GM12878 (cell line): ENCODE measurements at regions not wholly inside any gene's neighbourhood (a gene's known extent, or its start where the extent isn't known, plus 50 kb on each side); places are given as distances from the start of the nearest gene placed in this dataset.

Experiments used
- ATAC-seq: fragments of 200-7000 bp; cut with Tn5 transposase; 3 replicates; pipeline ENCODE4 v1.9.1; 2020; ENCODE audit warnings: mild to moderate bottlenecking, moderate library complexity
- BruUV-seq: library from RNA; stranded (reverse); fragments of 400-500 nt; replicated peaks from 2 replicates; lab custom pipeline; 2021; lab: Mats Ljungman, UMichigan
- CTCF ChIA-PET: fragments of 300-600 bp; sonication (Branson Sonifier 250); formaldehyde crosslinking; extraction: SDS; loops from one replicate; lab custom pipeline; 2021; ENCODE audit warnings: inconsistent platforms; lab: Yijun Ruan, JAX
- POLR2A ChIA-PET: fragments of 350-600 bp; formaldehyde crosslinking; extraction: SDS; loops from one replicate; lab custom pipeline; 2021; ENCODE audit warnings: inconsistent platforms; lab: Charles Lee
- RAD21 ChIA-PET: fragments of 300-600 bp; sonication (Branson Sonifier 250); formaldehyde crosslinking; loops from one replicate; lab custom pipeline; 2023; ENCODE audit warnings: antibody characterized with exemption; ENCODE audit not compliant: unreplicated experiment; lab: Charles Lee
- SMC1A ChIA-PET: fragments of 300-600 bp; sonication (Branson Sonifier 250); formaldehyde crosslinking; loops from one replicate; lab custom pipeline; 2023; ENCODE audit not compliant: unreplicated experiment, uncharacterized antibody; lab: Charles Lee
- DNase-seq: peaks from one replicate; pipeline ENCODE4 v3.0.0-alpha.2; 2011; ENCODE audit warnings: low read depth, low spot score
- FAIRE-seq: peaks from 3 replicates; lab custom pipeline; 2011; peaks lifted over from hg19 to GRCh38; lab: Jason Lieb, UNC
- H2AFZ ChIP-seq: 2 replicates; pipeline ENCODE4 v1.6.0; 2011; ENCODE audit warnings: low read depth, low read length, control low read depth; ENCODE audit not compliant: control insufficient read depth
- H3K27ac ChIP-seq: 2 replicates; pipeline ENCODE4 v1.5.1; 2011; ENCODE audit warnings: control low read depth; ENCODE audit not compliant: control insufficient read depth, insufficient read depth
- H3K27me3 ChIP-seq, 2 experiments: replicated peaks in 1 of 2; 2 replicates each; pipeline versions ENCODE4 v1.6.0 to v1.6.1; 2011; ENCODE audit warnings: low read length in 1 of 2; ENCODE audit not compliant: control insufficient read depth in 2 of 2, insufficient read depth in 2 of 2
- H3K36me3 ChIP-seq, 2 experiments: 2 replicates each; pipeline ENCODE4 v1.5.1; 2011; ENCODE audit warnings: low read length in 1 of 2; ENCODE audit not compliant: control insufficient read depth in 2 of 2, insufficient read depth in 2 of 2
- H3K4me1 ChIP-seq: 2 replicates; pipeline ENCODE4 v1.6.1; 2011; ENCODE audit warnings: mild to moderate bottlenecking, low read length, moderate library complexity, mixed read lengths; ENCODE audit not compliant: control insufficient read depth, insufficient read depth
- H3K4me2 ChIP-seq: 2 replicates; pipeline ENCODE4 v1.6.0; 2011; ENCODE audit warnings: control low read depth; ENCODE audit not compliant: control insufficient read depth, insufficient read depth
- H3K4me3 ChIP-seq: fragments of 200-600 bp; sonication (generic); 2 replicates; pipeline ENCODE4 v1.5.1; 2016
- H3K79me2 ChIP-seq: 2 replicates; pipeline ENCODE4 v1.6.0; 2011; ENCODE audit warnings: low read length; ENCODE audit not compliant: control insufficient read depth, insufficient read depth
- H3K9ac ChIP-seq: 2 replicates; pipeline ENCODE4 v1.8.0; 2011; ENCODE audit warnings: low read length, control low read depth, mixed read lengths; ENCODE audit not compliant: control insufficient read depth, insufficient read depth
- H3K9me3 ChIP-seq: replicated peaks from 3 replicates; pipeline ENCODE4 v1.5.1; 2011; ENCODE audit warnings: mild to moderate bottlenecking, low read length; ENCODE audit not compliant: control insufficient read depth, insufficient read depth
- H4K20me1 ChIP-seq: 2 replicates; pipeline ENCODE4 v1.6.0; 2011; ENCODE audit not compliant: control insufficient read depth, insufficient read depth
- BHLHE40 ChIP-seq, 2 experiments: fragments of 450-650 bp in 1 of 2; IDR thresholded peaks; 2 replicates each; pipeline ENCODE4 v1.6.1; 2011 to 2017; ENCODE audit warnings: low read depth in 2 of 2, borderline replicate concordance in 1 of 2, improper control_type of control experiment in 1 of 2, low read length in 1 of 2, mild to moderate bottlenecking in 1 of 2
- BMI1 ChIP-seq: fragments of 450-650 bp; IDR thresholded peaks from 2 replicates; pipeline ENCODE4 v1.6.1; 2016; ENCODE audit warnings: mild to moderate bottlenecking, moderate library complexity, borderline replicate concordance
- ETV6 ChIP-seq, 2 experiments: fragments of 450-650 bp in 1 of 2; IDR thresholded peaks in 1 of 2; conservative IDR thresholded peaks in 1 of 2; 2 replicates each; pipeline ENCODE4 v1.6.1; 2014; ENCODE audit warnings: antibody characterized with exemption in 1 of 2, borderline replicate concordance in 1 of 2, low read depth in 1 of 2, mild to moderate bottlenecking in 1 of 2, moderate library complexity in 1 of 2
- GATAD2B ChIP-seq: fragments of 450-650 bp; conservative IDR thresholded peaks from 2 replicates; pipeline ENCODE4 v1.6.1; 2017; ENCODE audit warnings: low read depth, mild to moderate bottlenecking, moderate library complexity
- IRF5 ChIP-seq: fragments of 450-650 bp; IDR thresholded peaks from 2 replicates; pipeline ENCODE4 v1.6.1; 2017; ENCODE audit warnings: borderline replicate concordance
- MAX ChIP-seq: IDR thresholded peaks from 2 replicates; pipeline ENCODE4 v1.6.1; 2012; ENCODE audit warnings: low read depth, low read length, improper control_type of control experiment
- MEF2A ChIP-seq: IDR thresholded peaks from 2 replicates; pipeline ENCODE4 v1.6.1; 2011; ENCODE audit warnings: low read depth, mild to moderate bottlenecking, low read length, moderate library complexity; ENCODE audit not compliant: insufficient read depth
- NFYA ChIP-seq: IDR thresholded peaks from 2 replicates; pipeline ENCODE4 v1.6.1; 2011; ENCODE audit warnings: low read depth, mild to moderate bottlenecking, low read length, improper control_type of control experiment, borderline replicate concordance
- NR2C2 ChIP-seq: IDR thresholded peaks from 2 replicates; pipeline ENCODE4 v1.6.1; 2011; ENCODE audit warnings: borderline replicate concordance, low read depth; ENCODE audit not compliant: control insufficient read depth, insufficient read length
- ZBTB11 ChIP-seq: fragments of 450-650 bp; formaldehyde crosslinking; IDR thresholded peaks from 2 replicates; pipeline ENCODE4 v1.5.0; 2022; ENCODE audit warnings: mild to moderate bottlenecking, missing genetic modification characterization
- ZNF207 ChIP-seq: fragments of 450-650 bp; IDR thresholded peaks from 2 replicates; pipeline ENCODE4 v1.6.1; 2014; ENCODE audit warnings: antibody characterized with exemption, mild to moderate bottlenecking, borderline replicate concordance
- ZNF274 ChIP-seq: IDR thresholded peaks from one replicate; pipeline ENCODE4 v1.8.0; 2011; ENCODE audit not compliant: insufficient read length, insufficient read depth
- WGBS: methylation state at CpG from one replicate; pipeline ENCODE4 v1.1.6; 2016; ENCODE audit warnings: low lambda C conversion rate; ENCODE audit not compliant: insufficient replicate concordance, insufficient coverage; ENCODE audit errors: missing lambda C conversion rate; 5-methylcytosine and 5-hydroxymethylcytosine counted together
- in situ Hi-C: fragments of 300-500 bp; cut with MboI; formaldehyde crosslinking; loops from 9 replicates; pipeline ENCODE4 v1.14.3; 2018; ENCODE audit warnings: mixed read lengths
- intact Hi-C: fragments of 100-400 bp; cut with micrococcal nuclease; formaldehyde crosslinking; loops from one replicate; pipeline ENCODE4 v1.14.2; 2022; ENCODE audit not compliant: unreplicated experiment

- no peak for TF ChIP-seq ZBTB11 (CRISPR knock-in tag)
- no peak for TF ChIP-seq BMI1
- TF ChIP-seq ETV6 (conservative IDR thresholded peaks at IDR 0.05 in 1 of 2, IDR thresholded peaks at IDR 0.05 in 1 of 2; ENCODE audit: borderline replicate concordance in 1 of 2, low read depth in 1 of 2), result no peak
Observed at GRCh38 chr5:122523776-122524175, 211.7 kb downstream of the SNCAIP start (continued).

- Histone ChIP-seq H4K20me1 (no peaks in the 10 kb centered on the region), H3K36me3 (no peaks in the 10 kb centered on the region), H2AFZ (no peak overlapping the region), H3K79me2 (no peaks in the 10 kb centered on the region), H3K4me3 (no peak overlapping the region), H3K4me2 (no peak overlapping the region), H3K27ac (no peak overlapping the region), H3K9me3 (no peaks in the 10 kb centered on the region)
- ChIA-PET CTCF (no interaction called here), SMC1A (no interaction called here)
- 5% methylated on average over 1 of the region's 1 CpG for WGBS
- DNase-seq, result no peak
- TF ChIP-seq MAX (no peak), ZNF274 (no peak), NR2C2 (no peak), BHLHE40 (IDR thresholded peaks at IDR 0.05; ENCODE audit: borderline replicate concordance in 1 of 2, low read depth in 2 of 2, low read length in 1 of 2) (no peak), NFYA (no peak), GATAD2B (no peak), ZNF207 (no peak), MEF2A (no peak), IRF5 (no peak)
- TF ChIP-seq, all 136 proteins: peak for 0
- RAD21 ChIA-PET, result no interaction called here
- no peaks in the 10 kb centered on the region for H3K27me3 ChIP-seq
- in situ Hi-C loops (no loop called here), intact Hi-C loops (no loop called here)
- ATAC-seq, result no peak
- no peak for FAIRE-seq
- POLR2A ChIA-PET, result no interaction called here
- no peak overlapping the region for H3K9ac ChIP-seq
- H3K4me1 ChIP-seq, result no peaks in the 10 kb centered on the region
- no TSS peak for BruUV-seq
Observed at GRCh38 chr5:122527547-122527946, 215.5 kb downstream of the SNCAIP start.
